H1 (cell line): ENCODE measurements at regions not wholly inside any gene's neighbourhood (a gene's known extent, or its start where the extent isn't known, plus 50 kb on each side); places are given as distances from the start of the nearest gene placed in this dataset.

ENCODE experiments used
- CTCF ChIA-PET: fragments of 300-600 bp; sonication (Branson Sonifier 250); formaldehyde crosslinking; loops from one replicate; lab custom pipeline; 2021; ENCODE audit not compliant: partially characterized antibody; lab: Charles Lee
- POLR2A ChIA-PET: fragments of 300-600 bp; sonication (Branson Sonifier 250); formaldehyde crosslinking; loops from one replicate; lab custom pipeline; 2021; ENCODE audit warnings: inconsistent platforms; ENCODE audit not compliant: partially characterized antibody; lab: Charles Lee
- DNase-seq, 2 experiments: peaks; one replicate each; pipeline versions ENCODE4 v3.0.0 to v3.0.0-alpha.2; 2010 to 2022; ENCODE audit warnings: low spot score in 2 of 2, low read depth in 1 of 2, mixed read lengths in 1 of 2
- FAIRE-seq: peaks from 2 replicates; lab custom pipeline; 2011; peaks lifted over from hg19 to GRCh38; lab: Jason Lieb, UNC
- H2AFZ ChIP-seq: 2 replicates; pipeline ENCODE4 v1.8.1; 2012; ENCODE audit warnings: low read length, inconsistent platforms
- H2AK5ac ChIP-seq: 2 replicates; pipeline ENCODE4 v1.6.1; 2013; ENCODE audit warnings: low read depth, low read length
- H2BK120ac ChIP-seq: replicated peaks from 2 replicates; pipeline ENCODE3; 2013; ENCODE audit warnings: low read depth, low read length, inconsistent platforms
- H2BK12ac ChIP-seq: 2 replicates; pipeline ENCODE4 v1.6.1; 2013; ENCODE audit warnings: low read depth, low read length
- H2BK15ac ChIP-seq: 2 replicates; pipeline ENCODE4 v1.6.1; 2013; ENCODE audit warnings: low read length
- H2BK20ac ChIP-seq: 2 replicates; pipeline ENCODE4 v1.6.1; 2013; ENCODE audit warnings: low read length
- H2BK5ac ChIP-seq: 2 replicates; pipeline ENCODE4 v1.6.1; 2013; ENCODE audit warnings: low read depth, low read length
- H3K14ac ChIP-seq: 2 replicates; pipeline ENCODE4 v1.6.1; 2013; ENCODE audit warnings: inconsistent platforms; ENCODE audit not compliant: insufficient read length
- H3K18ac ChIP-seq: 2 replicates; pipeline ENCODE4 v1.6.1; 2013; ENCODE audit warnings: low read length; ENCODE audit errors: extremely low read depth
- H3K23ac ChIP-seq: 2 replicates; pipeline ENCODE4 v1.6.1; 2013; ENCODE audit warnings: inconsistent platforms; ENCODE audit not compliant: insufficient read length
- H3K23me2 ChIP-seq: 2 replicates; pipeline ENCODE4 v1.6.1; 2013; ENCODE audit warnings: low read depth, low read length
- H3K27ac ChIP-seq: 2 replicates; pipeline ENCODE4 v1.6.1; 2011; ENCODE audit warnings: low read depth, low read length, inconsistent platforms
- H3K27me3 ChIP-seq, 4 experiments: replicated peaks in 1 of 4; 1 replicate in 1 of 4; 2 replicates in 3 of 4; pipeline versions ENCODE4 v1.6.1 to v1.8.1; 2011 to 2013; ENCODE audit warnings: low read length in 3 of 4, mild to moderate bottlenecking in 3 of 4, inconsistent platforms in 2 of 4, mixed read lengths in 2 of 4, moderate library complexity in 1 of 4; ENCODE audit not compliant: control insufficient read depth in 3 of 4, insufficient read depth in 3 of 4; ENCODE audit errors: extremely low read depth in 1 of 4
- H3K36me3 ChIP-seq, 4 experiments: 2 replicates each; pipeline versions ENCODE4 v1.6.1 to v1.8.1; 2011 to 2013; ENCODE audit warnings: mild to moderate bottlenecking in 4 of 4, low read length in 3 of 4, moderate library complexity in 2 of 4, control low read depth in 1 of 4, inconsistent platforms in 1 of 4; ENCODE audit not compliant: insufficient read depth in 4 of 4, control insufficient read depth in 2 of 4
- H3K4ac ChIP-seq: replicated peaks from 2 replicates; pipeline ENCODE3; 2013; ENCODE audit warnings: low read length, low read depth, mixed read lengths, inconsistent platforms; ENCODE audit not compliant: insufficient read length
- H3K4me1 ChIP-seq, 4 experiments: replicated peaks in 1 of 4; 1 replicate in 1 of 4; 2 replicates in 3 of 4; pipeline versions ENCODE4 v1.6.1 to v1.8.1; 2011 to 2013; ENCODE audit warnings: low read length in 3 of 4, inconsistent platforms in 2 of 4, mixed read lengths in 1 of 4; ENCODE audit not compliant: insufficient read depth in 4 of 4, control insufficient read depth in 3 of 4
- H3K4me2 ChIP-seq, 2 experiments: 2 replicates each; pipeline versions ENCODE4 v1.6.1 to v1.8.1; 2011 to 2013; ENCODE audit warnings: low read depth in 2 of 2, low read length in 2 of 2, control low read depth in 1 of 2, inconsistent platforms in 1 of 2, mild to moderate bottlenecking in 1 of 2; ENCODE audit not compliant: insufficient read depth in 1 of 2
- H3K4me3 ChIP-seq, 4 experiments: fragments of 200-600, 300-600 bp in 1 of 4; sonication (generic), shearing (Covaris generic), sonication (Bioruptor Twin) in 1 of 4; 2 replicates each; pipeline versions ENCODE4 v1.5.1 to v1.8.1; 2011 to 2016; ENCODE audit warnings: low read length in 4 of 4, low read depth in 3 of 4, control low read depth in 2 of 4, inconsistent platforms in 2 of 4, mild to moderate bottlenecking in 2 of 4, mixed read lengths in 1 of 4, moderate library complexity in 1 of 4; ENCODE audit not compliant: insufficient read depth in 2 of 4; ENCODE audit errors: extremely low read depth in 1 of 4
- H3K56ac ChIP-seq: replicated peaks from 2 replicates; pipeline ENCODE3; 2013; ENCODE audit warnings: low read depth, mild to moderate bottlenecking, mixed read lengths, low read length, inconsistent platforms; ENCODE audit not compliant: insufficient read length
- H3K79me1 ChIP-seq: 2 replicates; pipeline ENCODE4 v1.6.1; 2013; ENCODE audit warnings: low read depth, low read length, control low read depth
- H3K79me2 ChIP-seq, 2 experiments: 2 replicates each; pipeline versions ENCODE4 v1.6.1 to v1.8.1; 2012 to 2013; ENCODE audit warnings: low read length in 2 of 2, mild to moderate bottlenecking in 2 of 2, inconsistent platforms in 1 of 2; ENCODE audit not compliant: insufficient read depth in 2 of 2, control insufficient read depth in 1 of 2
- H3K9ac ChIP-seq, 4 experiments: replicated peaks in 1 of 4; 1 replicate in 1 of 4; 2 replicates in 3 of 4; pipeline versions ENCODE4 v1.6.1 to v1.8.1; 2011 to 2013; ENCODE audit warnings: low read depth in 3 of 4, low read length in 3 of 4, control low read depth in 2 of 4, mild to moderate bottlenecking in 2 of 4, moderate library complexity in 2 of 4, inconsistent platforms in 1 of 4; ENCODE audit errors: extremely low read depth in 1 of 4
- H3K9me3 ChIP-seq, 2 experiments: 2 replicates each; pipeline versions ENCODE4 v1.6.1 to v1.8.1; 2012 to 2013; ENCODE audit warnings: mild to moderate bottlenecking in 2 of 2, moderate library complexity in 2 of 2, control low read depth in 1 of 2, inconsistent platforms in 1 of 2, low read depth in 1 of 2, low read length in 1 of 2, mixed read lengths in 1 of 2; ENCODE audit not compliant: insufficient read depth in 2 of 2
- H4K20me1 ChIP-seq, 2 experiments: replicated peaks in 1 of 2; 2 replicates each; pipeline versions ENCODE3 to v1.8.1; 2011 to 2013; ENCODE audit warnings: inconsistent platforms in 2 of 2, low read length in 2 of 2, mild to moderate bottlenecking in 1 of 2; ENCODE audit not compliant: insufficient read depth in 2 of 2, control insufficient read depth in 1 of 2
- H4K5ac ChIP-seq: 2 replicates; pipeline ENCODE4 v1.6.1; 2013; ENCODE audit warnings: low read length, low read depth, mixed read lengths, inconsistent platforms; ENCODE audit not compliant: insufficient read length
- H4K8ac ChIP-seq: 2 replicates; pipeline ENCODE4 v1.8.0; 2013; ENCODE audit warnings: mild to moderate bottlenecking, moderate library complexity, low read length, inconsistent platforms; ENCODE audit not compliant: insufficient read depth; ENCODE audit errors: extremely low read depth
- H4K91ac ChIP-seq: replicated peaks from 2 replicates; pipeline ENCODE3; 2013; ENCODE audit warnings: low read length, mixed read lengths, inconsistent platforms; ENCODE audit not compliant: insufficient read length
- BCL11A ChIP-seq, 2 experiments: IDR thresholded peaks; one replicate each; pipeline ENCODE4 v1.6.1; 2011; ENCODE audit warnings: low read depth in 2 of 2, low read length in 2 of 2, mild to moderate bottlenecking in 2 of 2
- CBX5 ChIP-seq: fragments of 300-800, 300-1000 bp; sonication (generic); IDR thresholded peaks from 2 replicates; pipeline ENCODE4 v1.7.1; 2016; ENCODE audit warnings: antibody characterized with exemption, low read length, low read depth
- CTBP2 ChIP-seq: IDR thresholded peaks from 2 replicates; pipeline ENCODE4 v1.7.0; 2011; ENCODE audit warnings: borderline replicate concordance, mild to moderate bottlenecking, moderate library complexity, mixed read lengths, low read length; ENCODE audit not compliant: insufficient read depth, insufficient read length
- EGR1 ChIP-seq: IDR thresholded peaks from 2 replicates; pipeline ENCODE4 v1.6.1; 2011; ENCODE audit warnings: low read depth, low read length, borderline replicate concordance
- GTF2F1 ChIP-seq: IDR thresholded peaks from 2 replicates; pipeline ENCODE4 v1.6.1; 2012; ENCODE audit warnings: low read depth, low read length, improper control_type of control experiment, borderline replicate concordance
- JUN ChIP-seq: IDR thresholded peaks from 2 replicates; pipeline ENCODE4 v1.6.1; 2011; ENCODE audit warnings: low read depth, mild to moderate bottlenecking, improper control_type of control experiment, low read length
- JUND ChIP-seq: IDR thresholded peaks from 2 replicates; pipeline ENCODE4 v1.6.1; 2011; ENCODE audit warnings: mild to moderate bottlenecking, improper control_type of control experiment, low read length
- KDM5A ChIP-seq: fragments of 200-600 bp; IDR thresholded peaks from 2 replicates; pipeline ENCODE4 v1.7.1; 2012; ENCODE audit warnings: mild to moderate bottlenecking, low read length, inconsistent platforms, mixed read lengths
- PHF8 ChIP-seq: fragments of 200-600 bp; sonication (generic); conservative IDR thresholded peaks from 2 replicates; pipeline ENCODE4 v1.7.1; 2012; ENCODE audit warnings: low read depth, mild to moderate bottlenecking, inconsistent platforms, low read length, moderate library complexity
- RAD21 ChIP-seq, 2 experiments: IDR thresholded peaks in 1 of 2; conservative IDR thresholded peaks in 1 of 2; 2 replicates each; pipeline ENCODE4 v1.6.1; 2011; ENCODE audit warnings: low read depth in 2 of 2, low read length in 2 of 2, improper control_type of control experiment in 1 of 2, inconsistent platforms in 1 of 2, mild to moderate bottlenecking in 1 of 2, moderate library complexity in 1 of 2
- RFX5 ChIP-seq: IDR thresholded peaks from 2 replicates; pipeline ENCODE4 v1.6.1; 2011; ENCODE audit warnings: low read depth, low read length, improper control_type of control experiment, borderline replicate concordance
- SP2 ChIP-seq: IDR thresholded peaks from 2 replicates; pipeline ENCODE4 v1.6.1; 2012; ENCODE audit warnings: mild to moderate bottlenecking, low read length, inconsistent platforms
- SRF ChIP-seq: IDR thresholded peaks from 2 replicates; pipeline ENCODE4 v1.6.1; 2011; ENCODE audit warnings: mild to moderate bottlenecking, low read depth, low read length, moderate library complexity
- TAF1 ChIP-seq: IDR thresholded peaks from 2 replicates; pipeline ENCODE4 v1.6.1; 2011; ENCODE audit warnings: mild to moderate bottlenecking, low read depth, low read length
- TBP ChIP-seq: IDR thresholded peaks from 2 replicates; pipeline ENCODE4 v1.6.1; 2011; ENCODE audit warnings: low read depth, low read length, improper control_type of control experiment
- WGBS, 2 experiments: shearing (Covaris generic) in 1 of 2; methylation state at CpG; one replicate each; pipeline versions ENCODE4 v1.1.6 to v1.1.7; 2013 to 2015; ENCODE audit warnings: low lambda C conversion rate in 2 of 2, mixed read lengths in 2 of 2, inconsistent platforms in 1 of 2, low coverage in 1 of 2, missing lambda C conversion rate in 1 of 2; ENCODE audit not compliant: insufficient replicate concordance in 2 of 2, insufficient coverage in 1 of 2, insufficient read length in 1 of 2; ENCODE audit errors: extremely low coverage in 1 of 2, missing lambda C conversion rate in 1 of 2; 5-methylcytosine and 5-hydroxymethylcytosine counted together

GRCh38 chr2:67896476-67896875 lies 166.3 kb downstream of the C1D start:
- no peaks in the 10 kb centered on the region for H3K79me2 ChIP-seq
- CTCF ChIA-PET = interaction anchor here (1.1 kb wide), 2 partner anchors 50 to 56 kb away, joined by 3 to 6 read pairs; no protein-coding TSS in a partner anchor
- H2BK5ac ChIP-seq = no peak overlapping the region
- no peak for DNase-seq
- H2BK120ac ChIP-seq = no peak overlapping the region
- no peak overlapping the region for H4K5ac ChIP-seq
- WGBS, 2 experiments = 89% methylated on average over 2 of the region's 2 CpGs; no CpG with 5 or more reads in 1 of the 2 experiments
- H2BK15ac ChIP-seq = no peak overlapping the region
- no peak overlapping the region for H3K56ac ChIP-seq
- H3K79me1 ChIP-seq = no peaks in the 10 kb centered on the region
- no peak overlapping the region for H3K23ac ChIP-seq
- peaks cover 6 to 9% of the 10 kb centered on the region in 2 experiments; a peak in 2 of 4 replicates for H3K9me3 ChIP-seq
- H3K4me1 ChIP-seq = peaks cover 2 to 14% (median 6%) of the 10 kb centered on the region in 4 experiments; a peak in 6 of 7 replicates
- POLR2A ChIA-PET = no interaction called here
- H2BK20ac ChIP-seq = no peak overlapping the region
- H3K4me3 ChIP-seq = no peak overlapping the region
- H2BK12ac ChIP-seq = no peak overlapping the region
- H2AK5ac ChIP-seq = no peak overlapping the region
- no peak overlapping the region for H3K14ac ChIP-seq
- no peak overlapping the region for H3K9ac ChIP-seq
- 0 out of 8 replicates have a peak, but pooled peaks cover 0 to 4% (median 0%) of the 10 kb centered on the region in 4 experiments for H3K36me3 ChIP-seq
- no peak overlapping the region for H3K4ac ChIP-seq
- H3K27me3 ChIP-seq = peaks cover 0 to 4% (median 3%) of the 10 kb centered on the region in 4 experiments; a peak in 5 of 7 replicates
- no peaks in the 10 kb centered on the region for H3K23me2 ChIP-seq
- no peak overlapping the region for H4K8ac ChIP-seq
- H3K4me2 ChIP-seq = no peak overlapping the region
- no peak for FAIRE-seq
- no peak overlapping the region for H3K27ac ChIP-seq
- H4K20me1 ChIP-seq = no peaks in the 10 kb centered on the region
- H4K91ac ChIP-seq = no peak overlapping the region
- H3K18ac ChIP-seq = no peak overlapping the region
- H2AFZ ChIP-seq = no peak overlapping the region
- no peak for TF ChIP-seq JUN
- no peak for TF ChIP-seq CTBP2
- no peak for TF ChIP-seq RAD21 (IDR thresholded peaks at IDR 0.05 in 1 of 2, conservative IDR thresholded peaks at IDR 0.05 in 1 of 2; ENCODE audit: low read depth in 2 of 2, low read length in 2 of 2)
- no peak for TF ChIP-seq SP2
- TF ChIP-seq SRF = no peak
- no peak for TF ChIP-seq BCL11A (IDR thresholded peaks at IDR 0.05; ENCODE audit: low read depth in 2 of 2, low read length in 2 of 2)
- TF ChIP-seq KDM5A = no peak
- no peak for TF ChIP-seq TBP
- TF ChIP-seq PHF8 = no peak
- no peak for TF ChIP-seq CBX5
- TF ChIP-seq EGR1 = no peak
- no peak for TF ChIP-seq GTF2F1
- no peak for TF ChIP-seq RFX5
- TF ChIP-seq JUND = no peak
- TF ChIP-seq TAF1 = no peak
